Right lobe of liver (tissue), 6 donors: ENCODE measurements at regions not wholly inside any gene's neighbourhood (a gene's known extent, or its start where the extent isn't known, plus 50 kb on each side); places are given as distances from the start of the nearest gene placed in this dataset.

Experiments
- ATAC-seq, 4 donors: fragments of 200-7000 bp; cut with Tn5 transposase; one replicate each; pipeline ENCODE4 v1.9.1; 2020; ENCODE audit warnings: mild to moderate bottlenecking in 4 of 4, moderate library complexity in 4 of 4
- DNase-seq, 3 donors: peaks; one replicate each; pipeline ENCODE4 v3.0.0-alpha.2; 2020
- H3K27ac ChIP-seq, 3 donors: fragments of 200-600 bp; one replicate each; pipeline ENCODE4 v1.8.0; 2022
- H3K27me3 ChIP-seq, 2 donors: fragments of 200-600 bp; one replicate each; pipeline ENCODE4 v1.8.0; 2022
- H3K36me3 ChIP-seq, 4 donors: fragments of 200-600 bp; sonication (generic) in 1 of 4; one replicate each; pipeline versions ENCODE4 v1.5.1 to v1.8.0; 2017 to 2022; ENCODE audit warnings: control low read depth in 1 of 4
- H3K4me1 ChIP-seq, 4 donors: fragments of 200-600 bp; sonication (generic) in 1 of 4; one replicate each; pipeline versions ENCODE4 v1.5.1 to v1.8.0; 2017 to 2022; ENCODE audit warnings: control low read depth in 1 of 4
- H3K4me3 ChIP-seq, 3 donors: fragments of 200-600 bp; one replicate each; pipeline ENCODE4 v1.8.0; 2022
- H3K9me3 ChIP-seq, 4 donors: fragments of 200-600 bp; sonication (generic) in 1 of 4; one replicate each; pipeline versions ENCODE4 v1.5.1 to v1.8.0; 2017 to 2022; ENCODE audit warnings: control low read depth in 1 of 4
- POLR2A ChIP-seq: fragments of 450-650 bp; IDR thresholded peaks from one replicate; pipeline ENCODE4 v1.6.1; 2017; ENCODE audit warnings: antibody characterized with exemption, mild to moderate bottlenecking
- WGBS: methylation state at CpG from one replicate; pipeline ENCODE4 v1.1.6; 2018; ENCODE audit warnings: low coverage, low lambda C conversion rate; ENCODE audit not compliant: insufficient coverage; ENCODE audit errors: missing lambda C conversion rate; 5-methylcytosine and 5-hydroxymethylcytosine counted together
- intact Hi-C, 2 donors: fragments of 100-400 bp; cut with DNase I; formaldehyde crosslinking; loops; one replicate each; pipeline versions ENCODE4 v1.11.2 to v1.14.1; 2022
- TF ChIP-seq, protein P1 (sequence below), 4 donors: fragments of 200-600 bp in 3 of 4; fragments of 450-650 bp in 1 of 4; IDR thresholded peaks; one replicate each; pipeline versions ENCODE4 v1.5.1 to v1.8.0; 2016 to 2022; ENCODE audit warnings: antibody characterized with exemption in 4 of 4, mild to moderate bottlenecking in 2 of 4
- donor health status: DM: no; HTN: yes; CAD: no.
- donor health status: DM: no; HTN: no; CAD: no.
- donor health status: DM: no; HTN: no; CAD: no.
- donor health status: DM: no; HTN: yes; CAD: no.
- donor health status: DM: no; HTN: yes; CAD: no.

DNA sequence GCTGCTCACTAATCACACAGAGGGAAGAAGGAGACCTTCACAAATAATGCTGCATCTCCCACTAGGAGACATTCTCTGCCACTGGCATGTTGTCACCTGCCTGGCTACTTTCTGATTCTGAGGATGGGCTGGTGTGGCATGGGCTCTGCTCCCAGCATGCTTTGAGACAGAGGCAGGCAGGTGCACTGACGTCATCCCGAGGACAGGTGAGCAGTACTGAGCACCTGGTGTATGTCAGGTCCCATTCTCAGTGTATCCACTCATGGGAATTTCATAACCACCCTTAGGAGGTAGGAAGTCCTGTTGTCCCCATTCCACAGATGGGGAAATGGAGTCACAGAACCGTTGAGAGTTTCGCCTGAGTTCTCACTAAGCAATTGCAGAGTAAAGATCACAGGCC is 597.9 kb downstream of the VRK1 start:
- H3K9me3 ChIP-seq = no peaks in the 10 kb centered on the region
- WGBS = no CpG with 5 or more reads among the region's 4 CpGs
- H3K27ac ChIP-seq = no peak overlapping the region
- intact Hi-C loops = no loop called here
- no peak overlapping the region for H3K4me3 ChIP-seq
- ATAC-seq (no peak), DNase-seq (no peak)
- H3K4me1 ChIP-seq = no peaks in the 10 kb centered on the region
- no peaks in the 10 kb centered on the region for H3K36me3 ChIP-seq
- H3K27me3 ChIP-seq = no peaks in the 10 kb centered on the region
- no peak for TF ChIP-seq POLR2A
- TF ChIP-seq, protein P1, sequence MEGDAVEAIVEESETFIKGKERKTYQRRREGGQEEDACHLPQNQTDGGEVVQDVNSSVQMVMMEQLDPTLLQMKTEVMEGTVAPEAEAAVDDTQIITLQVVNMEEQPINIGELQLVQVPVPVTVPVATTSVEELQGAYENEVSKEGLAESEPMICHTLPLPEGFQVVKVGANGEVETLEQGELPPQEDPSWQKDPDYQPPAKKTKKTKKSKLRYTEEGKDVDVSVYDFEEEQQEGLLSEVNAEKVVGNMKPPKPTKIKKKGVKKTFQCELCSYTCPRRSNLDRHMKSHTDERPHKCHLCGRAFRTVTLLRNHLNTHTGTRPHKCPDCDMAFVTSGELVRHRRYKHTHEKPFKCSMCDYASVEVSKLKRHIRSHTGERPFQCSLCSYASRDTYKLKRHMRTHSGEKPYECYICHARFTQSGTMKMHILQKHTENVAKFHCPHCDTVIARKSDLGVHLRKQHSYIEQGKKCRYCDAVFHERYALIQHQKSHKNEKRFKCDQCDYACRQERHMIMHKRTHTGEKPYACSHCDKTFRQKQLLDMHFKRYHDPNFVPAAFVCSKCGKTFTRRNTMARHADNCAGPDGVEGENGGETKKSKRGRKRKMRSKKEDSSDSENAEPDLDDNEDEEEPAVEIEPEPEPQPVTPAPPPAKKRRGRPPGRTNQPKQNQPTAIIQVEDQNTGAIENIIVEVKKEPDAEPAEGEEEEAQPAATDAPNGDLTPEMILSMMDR (IDR thresholded peaks at IDR 0.05) = no peak

DNA sequence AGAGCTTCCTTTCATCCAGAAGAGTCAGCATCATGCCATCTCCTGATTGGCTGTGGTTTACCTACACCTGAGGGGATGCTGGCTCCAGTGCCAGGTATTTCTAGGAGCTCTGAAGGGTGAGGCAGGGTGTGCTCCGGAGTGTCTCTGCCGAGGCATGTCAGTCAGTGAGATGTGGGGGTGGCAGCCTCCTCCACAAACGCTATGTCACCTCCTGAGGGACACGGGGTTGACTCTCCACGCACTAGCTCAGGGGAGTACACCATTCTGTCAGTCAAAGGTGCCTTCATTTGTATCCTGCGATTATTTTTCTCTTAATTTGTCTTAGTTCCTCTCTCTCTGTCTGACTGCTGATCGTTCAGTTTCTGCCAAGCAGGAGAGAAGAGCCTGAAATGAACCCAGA is 604.5 kb downstream of the VRK1 start:
- Histone ChIP-seq H3K9me3 (no peaks in the 10 kb centered on the region), H3K27ac (no peak overlapping the region), H3K27me3 (no peaks in the 10 kb centered on the region), H3K36me3 (no peaks in the 10 kb centered on the region), H3K4me1 (no peaks in the 10 kb centered on the region), H3K4me3 (no peak overlapping the region)
- intact Hi-C loops = no loop called here
- 80% methylated on average over 5 of the region's 7 CpGs for WGBS
- DNase-seq = no peak
- no peak for ATAC-seq
- no peak for TF ChIP-seq POLR2A
- TF ChIP-seq, protein P1 (IDR thresholded peaks at IDR 0.05) = no peak

DNA sequence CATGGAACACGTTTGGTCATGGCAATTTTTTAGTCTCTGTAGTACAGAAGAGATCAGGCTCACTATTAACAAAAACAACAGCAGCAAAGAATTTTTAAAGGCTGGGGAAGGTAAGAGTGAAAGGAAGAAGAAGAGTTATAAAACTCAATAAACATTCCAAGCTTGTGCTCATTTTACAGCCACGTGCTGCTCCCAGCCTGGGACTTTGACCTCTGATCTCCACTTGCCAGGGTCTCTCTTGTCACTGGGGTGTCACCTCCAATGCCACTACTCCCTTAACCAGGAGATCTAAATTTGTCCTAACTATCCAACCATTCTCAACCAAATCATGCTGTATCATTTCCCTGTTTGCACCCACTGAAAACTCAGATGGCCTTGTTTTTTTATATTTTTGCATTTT is 605.1 kb downstream of the VRK1 start:
- Histone ChIP-seq H3K9me3 (no peaks in the 10 kb centered on the region), H3K4me3 (no peak overlapping the region), H3K4me1 (no peaks in the 10 kb centered on the region), H3K27me3 (no peaks in the 10 kb centered on the region), H3K27ac (no peak overlapping the region), H3K36me3 (no peaks in the 10 kb centered on the region)
- ATAC-seq (no peak), DNase-seq (no peak)
- WGBS = 45% methylated on average over 2 of the region's 2 CpGs
- intact Hi-C loops = no loop called here
- TF ChIP-seq, protein P1 (IDR thresholded peaks at IDR 0.05) = no peak
- TF ChIP-seq POLR2A = no peak

DNA sequence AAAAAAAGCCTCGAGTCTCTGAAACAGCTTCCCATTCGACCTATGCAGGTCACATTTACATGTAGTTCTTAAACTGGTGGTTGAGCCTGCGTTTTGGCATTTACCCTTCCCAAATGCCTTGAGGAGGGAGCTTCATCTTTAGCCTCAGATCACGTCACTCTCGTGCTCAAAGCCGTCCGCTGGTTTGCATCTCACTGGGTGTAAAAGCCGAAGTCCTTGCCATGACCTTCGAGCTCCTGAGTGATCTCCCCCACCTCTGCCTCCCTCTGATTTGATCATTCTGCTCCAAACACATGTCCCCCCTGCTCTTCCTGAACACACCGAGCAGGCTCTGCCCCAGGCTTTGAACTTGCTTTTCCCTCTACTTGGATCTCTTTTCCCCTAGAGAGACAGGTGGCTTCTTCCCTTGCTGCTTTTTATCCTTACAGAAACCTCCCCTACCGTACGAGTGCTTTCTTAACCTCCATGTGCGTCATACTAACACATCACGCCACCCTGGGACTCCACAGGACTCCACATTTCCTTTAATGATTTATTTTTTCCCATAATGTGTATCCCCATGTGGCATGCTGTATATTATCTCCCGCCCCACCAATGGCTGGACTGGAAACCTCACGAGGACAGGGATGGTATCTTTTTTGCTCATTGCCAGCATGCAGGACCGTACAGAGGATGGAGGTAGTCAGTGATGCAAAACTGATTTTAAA is 610.7 kb downstream of the VRK1 start:
- no peak for ATAC-seq
- H3K9me3 ChIP-seq = no peaks in the 10 kb centered on the region
- H3K27me3 ChIP-seq = peaks cover 6 to 12% of the 10 kb centered on the region in 2 donors
- no peaks in the 10 kb centered on the region for H3K4me1 ChIP-seq
- no peak overlapping the region for H3K4me3 ChIP-seq
- H3K36me3 ChIP-seq = no peaks in the 10 kb centered on the region
- H3K27ac ChIP-seq = no peak overlapping the region
- DNase-seq = no peak
- no peak for TF ChIP-seq POLR2A
- TF ChIP-seq, protein P1 (IDR thresholded peaks at IDR 0.05) = no peak
- 31% methylated on average over 17 of the region's 17 CpGs for WGBS
- intact Hi-C loops = no loop called here
